ENCODE measurements at regions not wholly inside any gene's neighbourhood (a gene's known extent, or its start where the extent isn't known, plus 50 kb on each side); places are given as distances from the start of the nearest gene placed in this dataset.

DNA sequence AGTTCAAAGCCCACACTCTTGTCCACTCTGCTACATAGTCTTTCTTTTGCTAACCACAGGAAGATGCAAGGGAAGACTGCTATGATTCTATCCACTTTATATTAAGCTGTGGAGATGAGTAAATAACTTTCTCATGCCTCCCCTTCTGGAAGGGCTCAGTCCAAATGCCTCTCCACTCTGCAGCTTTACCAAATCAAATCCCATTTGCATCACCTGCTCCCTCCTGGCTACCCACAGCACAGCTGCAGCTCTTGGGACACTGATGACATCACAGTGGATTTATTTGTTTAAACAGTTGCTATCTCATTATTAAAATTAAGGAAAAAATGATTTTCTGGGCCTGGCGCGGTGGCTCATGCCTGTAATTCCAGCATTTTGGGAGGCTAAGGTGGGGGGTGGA, 1544.9 kb upstream of the WWC1 start:
- TF ChIP-seq FOXP2 (optimal IDR thresholded peaks at IDR 0.05; ENCODE audit: control extremely low read depth, extremely low read length, insufficient read depth): no peak
- TF ChIP-seq EZH2 (IDR thresholded peaks at IDR 0.05): no peak
- no peak for TF ChIP-seq POLR2AphosphoS5 (IDR thresholded peaks at IDR 0.05; ENCODE audit: borderline replicate concordance, low read depth, low read length)
- H3K27ac ChIP-seq: no peak overlapping the region
- no peak overlapping the region for H3K4me3 ChIP-seq
- DNase-seq (ENCODE audit: low read depth, low spot score): no peak
- H3K9ac ChIP-seq (ENCODE audit: insufficient read length): no peak overlapping the region
- no peaks in the 10 kb centered on the region for H3K36me3 ChIP-seq (ENCODE audit: insufficient read depth, low read length)
- H3K9me3 ChIP-seq (ENCODE audit: low read depth, low read length): no peaks in the 10 kb centered on the region

DNA sequence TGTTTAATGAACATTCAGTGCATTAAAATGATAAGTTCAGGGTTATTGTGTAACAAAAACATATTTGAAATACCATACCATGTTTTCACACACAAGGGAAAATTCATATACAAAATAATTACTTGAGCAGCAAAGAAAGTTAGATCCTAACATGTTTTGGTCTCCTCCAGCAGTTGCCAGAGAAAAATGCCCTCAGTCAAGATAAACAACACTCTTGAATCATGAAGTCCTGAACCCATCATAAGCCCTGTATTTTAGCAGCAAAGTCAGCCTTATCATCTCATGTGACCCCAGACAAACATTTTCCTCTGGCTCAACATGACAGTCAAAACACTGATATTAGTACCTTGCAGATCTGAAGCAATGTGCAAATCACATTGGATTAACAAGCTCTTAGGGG, 1541.1 kb upstream of the WWC1 start:
- Histone ChIP-seq H3K27ac (no peak overlapping the region), H3K4me3 (no peak overlapping the region), H3K9me3 (ENCODE audit: low read depth, low read length) (no peaks in the 10 kb centered on the region), H3K36me3 (ENCODE audit: insufficient read depth, low read length) (no peaks in the 10 kb centered on the region), H3K9ac (ENCODE audit: insufficient read length) (no peak overlapping the region)
- no peak for TF ChIP-seq POLR2AphosphoS5 (IDR thresholded peaks at IDR 0.05; ENCODE audit: borderline replicate concordance, low read depth, low read length)
- TF ChIP-seq FOXP2 (optimal IDR thresholded peaks at IDR 0.05; ENCODE audit: control extremely low read depth, extremely low read length, insufficient read depth): no peak
- no peak for TF ChIP-seq EZH2 (IDR thresholded peaks at IDR 0.05)
- DNase-seq (ENCODE audit: low read depth, low spot score): no peak

- DNase-seq (ENCODE audit: low read depth, low spot score): no peak
- TF ChIP-seq POLR2AphosphoS5 (IDR thresholded peaks at IDR 0.05; ENCODE audit: borderline replicate concordance, low read depth, low read length) (no peak), FOXP2 (optimal IDR thresholded peaks at IDR 0.05; ENCODE audit: control extremely low read depth, extremely low read length, insufficient read depth) (no peak), EZH2 (IDR thresholded peaks at IDR 0.05) (no peak)
- H3K36me3 ChIP-seq (ENCODE audit: insufficient read depth, low read length): no peaks in the 10 kb centered on the region
- H3K9me3 ChIP-seq (ENCODE audit: low read depth, low read length): no peaks in the 10 kb centered on the region
- H3K27ac ChIP-seq: no peak overlapping the region
- no peak overlapping the region for H3K9ac ChIP-seq (ENCODE audit: insufficient read length)
- no peak overlapping the region for H3K4me3 ChIP-seq
These were observed 1533.3 kb upstream of the WWC1 start for GRCh38 chr5:166758151-166758550.

GRCh38 chr5:166767858-166768257, 1523.6 kb upstream of the WWC1 start:
- H3K9me3 ChIP-seq (ENCODE audit: low read depth, low read length): no peaks in the 10 kb centered on the region
- TF ChIP-seq EZH2 (IDR thresholded peaks at IDR 0.05): no peak
- no peak for TF ChIP-seq POLR2AphosphoS5 (IDR thresholded peaks at IDR 0.05; ENCODE audit: borderline replicate concordance, low read depth, low read length)
- no peak for TF ChIP-seq FOXP2 (optimal IDR thresholded peaks at IDR 0.05; ENCODE audit: control extremely low read depth, extremely low read length, insufficient read depth)

GRCh38 chr5:166768536-166768935, 1522.9 kb upstream of the WWC1 start:
- H3K9ac ChIP-seq (ENCODE audit: insufficient read length): no peak overlapping the region
- no peak for DNase-seq (ENCODE audit: low read depth, low spot score)

More at GRCh38 chr5:166767858-166768257, 1523.6 kb upstream of the WWC1 start:
- H3K27ac ChIP-seq: no peak overlapping the region
- no peak overlapping the region for H3K4me3 ChIP-seq
- no peaks in the 10 kb centered on the region for H3K36me3 ChIP-seq (ENCODE audit: insufficient read depth, low read length)
- H3K9ac ChIP-seq (ENCODE audit: insufficient read length): no peak overlapping the region
- no peak for DNase-seq (ENCODE audit: low read depth, low spot score)

DNA sequence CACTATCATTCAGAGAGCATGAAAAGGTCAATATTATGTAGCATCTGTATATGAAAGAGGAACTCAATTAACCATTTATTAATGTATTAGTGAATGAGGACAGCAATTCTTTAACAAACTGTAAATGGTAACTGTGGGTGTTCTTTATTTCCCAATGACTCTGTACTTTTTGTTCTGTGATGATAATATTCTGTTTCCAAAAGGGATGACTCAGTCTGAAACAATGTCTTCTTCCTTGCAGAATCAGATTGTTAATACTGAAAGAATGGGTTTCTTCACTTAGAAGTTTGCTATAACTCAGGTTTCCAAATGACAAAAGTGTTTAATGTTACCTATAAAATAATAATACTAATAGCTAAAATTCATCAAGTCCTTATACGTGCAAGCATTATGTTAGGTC, 1518.7 kb upstream of the WWC1 start:
- no peaks in the 10 kb centered on the region for H3K9me3 ChIP-seq (ENCODE audit: low read depth, low read length)
- H3K36me3 ChIP-seq (ENCODE audit: insufficient read depth, low read length): no peaks in the 10 kb centered on the region
- H3K27ac ChIP-seq: no peak overlapping the region
- DNase-seq (ENCODE audit: low read depth, low spot score): no peak
- H3K4me3 ChIP-seq: no peak overlapping the region
- no peak overlapping the region for H3K9ac ChIP-seq (ENCODE audit: insufficient read length)
- no peak for TF ChIP-seq FOXP2 (optimal IDR thresholded peaks at IDR 0.05; ENCODE audit: control extremely low read depth, extremely low read length, insufficient read depth)
- no peak for TF ChIP-seq POLR2AphosphoS5 (IDR thresholded peaks at IDR 0.05; ENCODE audit: borderline replicate concordance, low read depth, low read length)
- no peak for TF ChIP-seq EZH2 (IDR thresholded peaks at IDR 0.05)

More at GRCh38 chr5:166768536-166768935, 1522.9 kb upstream of the WWC1 start:
- TF ChIP-seq FOXP2 (optimal IDR thresholded peaks at IDR 0.05; ENCODE audit: control extremely low read depth, extremely low read length, insufficient read depth) (no peak), POLR2AphosphoS5 (IDR thresholded peaks at IDR 0.05; ENCODE audit: borderline replicate concordance, low read depth, low read length) (no peak), EZH2 (IDR thresholded peaks at IDR 0.05) (no peak)
- Histone ChIP-seq H3K27ac (no peak overlapping the region), H3K4me3 (no peak overlapping the region), H3K9me3 (ENCODE audit: low read depth, low read length) (no peaks in the 10 kb centered on the region), H3K36me3 (ENCODE audit: insufficient read depth, low read length) (no peaks in the 10 kb centered on the region)

GRCh38 chr5:166781737-166782136, 1509.7 kb upstream of the WWC1 start:
- no peak for DNase-seq (ENCODE audit: low read depth, low spot score)
- Histone ChIP-seq H3K9me3 (ENCODE audit: low read depth, low read length) (no peaks in the 10 kb centered on the region), H3K9ac (ENCODE audit: insufficient read length) (no peak overlapping the region), H3K4me3 (no peak overlapping the region), H3K27ac (no peak overlapping the region), H3K36me3 (ENCODE audit: insufficient read depth, low read length) (no peaks in the 10 kb centered on the region)
- TF ChIP-seq EZH2 (IDR thresholded peaks at IDR 0.05) (no peak), POLR2AphosphoS5 (IDR thresholded peaks at IDR 0.05; ENCODE audit: borderline replicate concordance, low read depth, low read length) (no peak), FOXP2 (optimal IDR thresholded peaks at IDR 0.05; ENCODE audit: control extremely low read depth, extremely low read length, insufficient read depth) (no peak)

DNA sequence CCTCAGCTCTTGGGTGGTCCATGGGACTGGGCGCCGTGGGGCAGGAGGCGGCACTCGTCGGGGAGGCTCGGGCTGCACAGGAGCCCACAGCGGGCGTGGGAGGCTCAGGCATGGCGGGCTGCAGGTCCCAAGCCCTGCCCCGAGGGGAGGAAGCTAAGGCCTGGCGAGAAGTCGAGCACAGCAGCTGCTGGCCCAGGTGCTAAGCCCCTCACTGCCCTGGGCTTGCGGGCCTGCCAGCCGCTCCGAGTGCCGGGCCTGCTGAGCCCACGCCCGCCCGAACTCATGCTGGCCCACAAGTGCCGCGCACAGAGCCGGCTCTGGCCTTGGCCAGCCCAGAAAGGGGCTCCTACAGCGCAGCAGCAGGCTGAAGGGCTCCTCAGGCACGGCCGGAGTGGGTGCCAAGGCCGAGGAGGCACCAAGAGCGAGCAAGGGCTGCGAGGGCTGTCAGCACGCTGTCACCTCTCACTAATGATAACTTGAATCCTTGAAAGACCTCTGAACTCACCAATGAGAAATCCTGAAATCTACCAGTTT, 1506.8 kb upstream of the WWC1 start:
- H3K9ac ChIP-seq (ENCODE audit: insufficient read length): no peak overlapping the region
- no peak for TF ChIP-seq FOXP2 (optimal IDR thresholded peaks at IDR 0.05; ENCODE audit: control extremely low read depth, extremely low read length, insufficient read depth)
- TF ChIP-seq POLR2AphosphoS5 (IDR thresholded peaks at IDR 0.05; ENCODE audit: borderline replicate concordance, low read depth, low read length): no peak
- no peak for TF ChIP-seq EZH2 (IDR thresholded peaks at IDR 0.05)

DNA sequence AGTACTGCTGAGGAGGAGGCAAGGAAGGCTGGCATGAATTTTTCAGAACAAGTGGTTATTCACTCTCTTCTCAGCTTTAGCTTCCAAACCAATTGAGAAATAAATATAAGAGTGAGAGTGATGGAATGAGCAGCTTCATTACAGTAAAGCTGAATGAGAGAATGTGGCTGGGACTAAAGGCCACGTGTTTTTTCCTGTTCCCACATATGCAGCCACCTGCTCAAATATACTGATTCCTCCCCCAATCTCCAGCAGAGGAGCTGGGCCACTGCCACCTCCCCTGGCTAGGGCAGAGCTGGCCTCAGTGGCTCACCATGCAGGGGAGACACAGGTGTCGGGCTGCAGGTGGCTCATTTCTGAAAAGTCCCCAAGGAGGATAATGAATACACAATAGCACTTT, 1505.3 kb upstream of the WWC1 start:
- no peak overlapping the region for H3K27ac ChIP-seq
- no peak for DNase-seq (ENCODE audit: low read depth, low spot score)

More for the DNA sequence above, 1506.8 kb upstream of the WWC1 start:
- Histone ChIP-seq H3K9me3 (ENCODE audit: low read depth, low read length) (no peaks in the 10 kb centered on the region), H3K27ac (no peak overlapping the region), H3K36me3 (ENCODE audit: insufficient read depth, low read length) (no peaks in the 10 kb centered on the region), H3K4me3 (no peak overlapping the region)
- DNase-seq (ENCODE audit: low read depth, low spot score): no peak

More for the DNA sequence above, 1505.3 kb upstream of the WWC1 start:
- H3K36me3 ChIP-seq (ENCODE audit: insufficient read depth, low read length): no peaks in the 10 kb centered on the region
- H3K4me3 ChIP-seq: no peak overlapping the region
- H3K9me3 ChIP-seq (ENCODE audit: low read depth, low read length): no peaks in the 10 kb centered on the region
- H3K9ac ChIP-seq (ENCODE audit: insufficient read length): no peak overlapping the region
- TF ChIP-seq FOXP2 (optimal IDR thresholded peaks at IDR 0.05; ENCODE audit: control extremely low read depth, extremely low read length, insufficient read depth) (no peak), POLR2AphosphoS5 (IDR thresholded peaks at IDR 0.05; ENCODE audit: borderline replicate concordance, low read depth, low read length) (no peak), EZH2 (IDR thresholded peaks at IDR 0.05) (no peak)
